A549 (cell line): ENCODE measurements at regions not wholly inside any gene's neighbourhood (a gene's known extent, or its start where the extent isn't known, plus 50 kb on each side); places are given as distances from the start of the nearest gene placed in this dataset.
"Not testable (repeated sequence)": the region's sequence is repeated elsewhere in the genome, so short reads cannot be mapped to it uniquely, and the experiment has no call there.

Experiments
- CHD2 ChIP-seq: fragments of 150-350 bp; IDR thresholded peaks from 2 replicates; pipeline ENCODE4 v1.6.1; 2014; ENCODE audit warnings: low read length; ENCODE audit not compliant: partially characterized antibody
- EP300 ChIP-seq, 2 experiments: fragments of >200 bp; sonication (Bioruptor Twin); formaldehyde crosslinking; IDR thresholded peaks; 2 replicates in 1 of 2; 3 replicates in 1 of 2; pipeline ENCODE4 v1.6.1; 2016 to 2017
- HEYL ChIP-seq: fragments of 250-450 bp; sonication (Bioruptor Pico); IDR thresholded peaks from 2 replicates; pipeline ENCODE4 v1.8.0; 2021; ENCODE audit warnings: mild to moderate bottlenecking, moderate library complexity
- HMGXB4 ChIP-seq: fragments of 250-450 bp; sonication (Bioruptor Pico); IDR thresholded peaks from 2 replicates; pipeline ENCODE4 v1.5.0; 2021; ENCODE audit warnings: mild to moderate bottlenecking, moderate library complexity, borderline replicate concordance
- KDM1A ChIP-seq: fragments of 200-600 bp; sonication (generic); IDR thresholded peaks from 2 replicates; pipeline ENCODE4 v1.6.1; 2016; ENCODE audit warnings: low read depth, mild to moderate bottlenecking
- MAFK ChIP-seq: fragments of 450-650 bp; IDR thresholded peaks from 2 replicates; pipeline ENCODE4 v1.6.1; 2014; ENCODE audit not compliant: partially characterized antibody
- MAZ ChIP-seq: fragments of 150-350 bp; IDR thresholded peaks from 2 replicates; pipeline ENCODE4 v1.6.1; 2014; ENCODE audit warnings: antibody characterized with exemption, low read depth, low read length, borderline replicate concordance
- POLR2A ChIP-seq: IDR thresholded peaks from 2 replicates; pipeline ENCODE4 v1.6.1; 2012; ENCODE audit warnings: mild to moderate bottlenecking, low read length
- POLR2AphosphoS2 ChIP-seq: conservative IDR thresholded peaks from 2 replicates; pipeline ENCODE4 v1.6.1; 2012; ENCODE audit warnings: low read length, improper control_type of control experiment, inconsistent platforms
- RAD21 ChIP-seq, 2 experiments: fragments of >200 bp in 1 of 2; sonication (Bioruptor Twin) in 1 of 2; formaldehyde crosslinking in 1 of 2; IDR thresholded peaks in 1 of 2; conservative IDR thresholded peaks in 1 of 2; 2 replicates in 1 of 2; 3 replicates in 1 of 2; pipeline ENCODE4 v1.6.1; 2012 to 2018; ENCODE audit warnings: inconsistent platforms in 1 of 2
- REST ChIP-seq: fragments of 200-600 bp; sonication (generic); IDR thresholded peaks from 2 replicates; pipeline ENCODE4 v1.6.1; 2016; ENCODE audit warnings: antibody characterized with exemption, mild to moderate bottlenecking, moderate library complexity
- RFX5 ChIP-seq: fragments of 450-650 bp; IDR thresholded peaks from 2 replicates; pipeline ENCODE4 v1.7.1; 2014; ENCODE audit warnings: antibody characterized with exemption, mild to moderate bottlenecking, moderate library complexity
- TF ChIP-seq, protein P1 (sequence below): fragments of >200 bp; sonication (Bioruptor Twin); formaldehyde crosslinking; IDR thresholded peaks from 3 replicates; pipeline ENCODE4 v1.5.1; 2016
- TF ChIP-seq, protein P2 (sequence below): fragments of 150-350 bp; IDR thresholded peaks from 2 replicates; pipeline ENCODE4 v1.6.1; 2014; ENCODE audit warnings: low read depth, mild to moderate bottlenecking, low read length

GRCh38 chrY:7484455-7485285 is 573.1 kb upstream of the AMELY start:
- TF ChIP-seq EP300 (IDR thresholded peaks at IDR 0.05); KDM1A; POLR2A; CHD2; RFX5; MAZ; HEYL (CRISPR knock-in tag); POLR2AphosphoS2; HMGXB4 (CRISPR knock-in tag); MAFK; RAD21 (conservative IDR thresholded peaks at IDR 0.05 in 1 of 2, IDR thresholded peaks at IDR 0.05 in 1 of 2); REST: not testable (repeated sequence)
- TF ChIP-seq, protein P1, sequence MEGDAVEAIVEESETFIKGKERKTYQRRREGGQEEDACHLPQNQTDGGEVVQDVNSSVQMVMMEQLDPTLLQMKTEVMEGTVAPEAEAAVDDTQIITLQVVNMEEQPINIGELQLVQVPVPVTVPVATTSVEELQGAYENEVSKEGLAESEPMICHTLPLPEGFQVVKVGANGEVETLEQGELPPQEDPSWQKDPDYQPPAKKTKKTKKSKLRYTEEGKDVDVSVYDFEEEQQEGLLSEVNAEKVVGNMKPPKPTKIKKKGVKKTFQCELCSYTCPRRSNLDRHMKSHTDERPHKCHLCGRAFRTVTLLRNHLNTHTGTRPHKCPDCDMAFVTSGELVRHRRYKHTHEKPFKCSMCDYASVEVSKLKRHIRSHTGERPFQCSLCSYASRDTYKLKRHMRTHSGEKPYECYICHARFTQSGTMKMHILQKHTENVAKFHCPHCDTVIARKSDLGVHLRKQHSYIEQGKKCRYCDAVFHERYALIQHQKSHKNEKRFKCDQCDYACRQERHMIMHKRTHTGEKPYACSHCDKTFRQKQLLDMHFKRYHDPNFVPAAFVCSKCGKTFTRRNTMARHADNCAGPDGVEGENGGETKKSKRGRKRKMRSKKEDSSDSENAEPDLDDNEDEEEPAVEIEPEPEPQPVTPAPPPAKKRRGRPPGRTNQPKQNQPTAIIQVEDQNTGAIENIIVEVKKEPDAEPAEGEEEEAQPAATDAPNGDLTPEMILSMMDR = not testable (repeated sequence)
- TF ChIP-seq, protein P2, sequence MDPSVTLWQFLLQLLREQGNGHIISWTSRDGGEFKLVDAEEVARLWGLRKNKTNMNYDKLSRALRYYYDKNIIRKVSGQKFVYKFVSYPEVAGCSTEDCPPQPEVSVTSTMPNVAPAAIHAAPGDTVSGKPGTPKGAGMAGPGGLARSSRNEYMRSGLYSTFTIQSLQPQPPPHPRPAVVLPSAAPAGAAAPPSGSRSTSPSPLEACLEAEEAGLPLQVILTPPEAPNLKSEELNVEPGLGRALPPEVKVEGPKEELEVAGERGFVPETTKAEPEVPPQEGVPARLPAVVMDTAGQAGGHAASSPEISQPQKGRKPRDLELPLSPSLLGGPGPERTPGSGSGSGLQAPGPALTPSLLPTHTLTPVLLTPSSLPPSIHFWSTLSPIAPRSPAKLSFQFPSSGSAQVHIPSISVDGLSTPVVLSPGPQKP = not testable (repeated sequence)
